Peyer's patch (tissue), 4 donors: ENCODE measurements at regions not wholly inside any gene's neighbourhood (a gene's known extent, or its start where the extent isn't known, plus 50 kb on each side); places are given as distances from the start of the nearest gene placed in this dataset.

Experiments
- POLR2A ChIP-seq, 2 donors: fragments of 450-650 bp; IDR thresholded peaks; one replicate each; pipeline ENCODE4 v1.5.1; 2017; ENCODE audit warnings: antibody characterized with exemption in 2 of 2, mild to moderate bottlenecking in 2 of 2, moderate library complexity in 2 of 2
- TF ChIP-seq, protein P1 (sequence below), 6 experiments: fragments of 450-650 bp in 4 of 6; fragments of 200-600 bp in 2 of 6; sonication (generic) in 1 of 6; IDR thresholded peaks; one replicate each; pipeline ENCODE4 v1.5.1; 2017 to 2019; ENCODE audit warnings: antibody characterized with exemption in 6 of 6, mild to moderate bottlenecking in 3 of 6, moderate library complexity in 1 of 6

DNA sequence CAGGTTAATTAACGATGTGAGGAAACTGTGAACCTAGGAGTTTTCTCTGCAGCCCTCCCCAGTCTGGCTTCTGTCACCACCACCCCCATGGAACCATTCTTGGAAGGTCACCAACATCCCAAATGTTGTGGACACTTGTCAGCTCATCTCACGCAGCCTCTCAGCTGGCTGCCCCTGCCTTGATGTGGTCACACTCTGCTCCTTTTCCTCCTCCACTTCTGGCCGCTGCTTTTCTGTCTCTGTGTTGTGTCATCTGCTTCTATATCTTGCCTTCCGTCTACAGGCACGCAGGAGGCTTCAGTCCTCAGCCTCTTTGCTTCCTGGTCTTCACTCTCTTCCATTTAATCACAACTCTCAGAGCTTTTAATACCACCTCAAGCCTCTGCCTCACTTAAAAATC, 371.5 kb upstream of the SLIT2 start:
- TF ChIP-seq, protein P1, sequence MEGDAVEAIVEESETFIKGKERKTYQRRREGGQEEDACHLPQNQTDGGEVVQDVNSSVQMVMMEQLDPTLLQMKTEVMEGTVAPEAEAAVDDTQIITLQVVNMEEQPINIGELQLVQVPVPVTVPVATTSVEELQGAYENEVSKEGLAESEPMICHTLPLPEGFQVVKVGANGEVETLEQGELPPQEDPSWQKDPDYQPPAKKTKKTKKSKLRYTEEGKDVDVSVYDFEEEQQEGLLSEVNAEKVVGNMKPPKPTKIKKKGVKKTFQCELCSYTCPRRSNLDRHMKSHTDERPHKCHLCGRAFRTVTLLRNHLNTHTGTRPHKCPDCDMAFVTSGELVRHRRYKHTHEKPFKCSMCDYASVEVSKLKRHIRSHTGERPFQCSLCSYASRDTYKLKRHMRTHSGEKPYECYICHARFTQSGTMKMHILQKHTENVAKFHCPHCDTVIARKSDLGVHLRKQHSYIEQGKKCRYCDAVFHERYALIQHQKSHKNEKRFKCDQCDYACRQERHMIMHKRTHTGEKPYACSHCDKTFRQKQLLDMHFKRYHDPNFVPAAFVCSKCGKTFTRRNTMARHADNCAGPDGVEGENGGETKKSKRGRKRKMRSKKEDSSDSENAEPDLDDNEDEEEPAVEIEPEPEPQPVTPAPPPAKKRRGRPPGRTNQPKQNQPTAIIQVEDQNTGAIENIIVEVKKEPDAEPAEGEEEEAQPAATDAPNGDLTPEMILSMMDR (IDR thresholded peaks at IDR 0.05), result no peak
- no peak for TF ChIP-seq POLR2A (IDR thresholded peaks at IDR 0.05)
